ENCODE measurements at regions not wholly inside any gene's neighbourhood (a gene's known extent, or its start where the extent isn't known, plus 50 kb on each side); places are given as distances from the start of the nearest gene placed in this dataset.
"Not testable (repeated sequence)": the region's sequence is repeated elsewhere in the genome, so short reads cannot be mapped to it uniquely, and the experiment has no call there.

DNA sequence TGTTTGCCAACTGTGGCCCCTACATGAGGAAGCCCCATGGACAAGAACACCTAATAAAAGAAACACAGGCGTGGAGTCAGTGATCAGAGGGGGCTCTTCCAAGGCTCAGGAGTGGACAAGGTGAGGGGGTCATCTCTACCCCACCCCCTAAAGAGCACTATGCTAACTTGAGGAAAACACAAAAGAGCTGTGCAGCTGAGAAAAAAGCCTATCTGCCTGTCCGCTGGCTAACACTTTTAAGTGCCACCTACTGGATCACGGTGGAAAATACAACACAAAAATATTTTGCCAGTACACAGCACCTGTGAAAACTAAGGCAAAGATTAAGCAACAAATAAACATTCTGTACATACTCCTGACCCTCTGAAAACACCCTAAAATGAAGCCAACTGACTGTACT, 53.1 kb upstream of the COBL start:
- Mint-ChIP-seq H3K36me3 (ENCODE audit: insufficient read depth, unreplicated experiment) (no peaks in the 10 kb centered on the region), H3K4me3 (ENCODE audit: low read depth, unreplicated experiment) (no peak overlapping the region), H3K4me1 (ENCODE audit: low read depth, unreplicated experiment) (peaks cover 9% of the 10 kb centered on the region), H3K27me3 (ENCODE audit: unreplicated experiment) (no peaks in the 10 kb centered on the region), H3K27ac (ENCODE audit: unreplicated experiment) (no peak overlapping the region), H3K9me3 (ENCODE audit: low read depth, unreplicated experiment) (no peaks in the 10 kb centered on the region)
- CTCF ChIA-PET = interaction anchor here (1.0 to 7.1 kb wide), 5 partner anchors 29 to 207 kb away, joined by 3 to 213 read pairs (median 3); no protein-coding TSS in a partner anchor
- peak; percentile 56 for DNase-seq
- BruUV-seq (replicated peaks) = no TSS peak
- intact Hi-C loops (cut with micrococcal nuclease; ENCODE audit: unreplicated experiment) = loop anchor here (10.0 kb wide), 1 partner anchor 1165 kb away; no protein-coding TSS in a partner anchor
- TF ChIP-seq, protein P1, sequence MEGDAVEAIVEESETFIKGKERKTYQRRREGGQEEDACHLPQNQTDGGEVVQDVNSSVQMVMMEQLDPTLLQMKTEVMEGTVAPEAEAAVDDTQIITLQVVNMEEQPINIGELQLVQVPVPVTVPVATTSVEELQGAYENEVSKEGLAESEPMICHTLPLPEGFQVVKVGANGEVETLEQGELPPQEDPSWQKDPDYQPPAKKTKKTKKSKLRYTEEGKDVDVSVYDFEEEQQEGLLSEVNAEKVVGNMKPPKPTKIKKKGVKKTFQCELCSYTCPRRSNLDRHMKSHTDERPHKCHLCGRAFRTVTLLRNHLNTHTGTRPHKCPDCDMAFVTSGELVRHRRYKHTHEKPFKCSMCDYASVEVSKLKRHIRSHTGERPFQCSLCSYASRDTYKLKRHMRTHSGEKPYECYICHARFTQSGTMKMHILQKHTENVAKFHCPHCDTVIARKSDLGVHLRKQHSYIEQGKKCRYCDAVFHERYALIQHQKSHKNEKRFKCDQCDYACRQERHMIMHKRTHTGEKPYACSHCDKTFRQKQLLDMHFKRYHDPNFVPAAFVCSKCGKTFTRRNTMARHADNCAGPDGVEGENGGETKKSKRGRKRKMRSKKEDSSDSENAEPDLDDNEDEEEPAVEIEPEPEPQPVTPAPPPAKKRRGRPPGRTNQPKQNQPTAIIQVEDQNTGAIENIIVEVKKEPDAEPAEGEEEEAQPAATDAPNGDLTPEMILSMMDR (IDR thresholded peaks at IDR 0.05; ENCODE audit: unreplicated experiment) = peak; percentile 56

DNA sequence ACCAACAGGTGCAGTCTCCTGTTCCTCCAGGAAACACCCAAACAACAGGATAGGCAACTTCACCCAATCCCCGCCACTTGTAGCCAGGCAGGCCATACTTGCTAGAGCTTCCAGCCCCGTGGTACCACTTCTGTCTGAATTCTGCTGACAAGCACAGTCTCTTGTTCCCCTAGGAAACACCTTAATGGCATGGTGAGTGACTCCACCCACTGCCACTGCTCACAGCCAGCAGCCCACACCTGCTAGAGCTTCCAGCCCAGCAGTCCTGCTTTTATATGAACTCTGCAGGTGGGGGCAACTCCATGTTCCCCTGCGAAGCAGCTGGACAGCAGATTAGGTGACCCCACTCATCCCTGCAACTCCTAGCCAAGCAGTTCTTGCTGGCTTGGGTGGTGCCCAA, 52.6 kb upstream of the COBL start:
- H3K9me3 Mint-ChIP-seq (ENCODE audit: low read depth, unreplicated experiment); H3K27ac Mint-ChIP-seq (ENCODE audit: unreplicated experiment); H3K4me1 Mint-ChIP-seq (ENCODE audit: low read depth, unreplicated experiment); DNase-seq; intact Hi-C loops (cut with micrococcal nuclease; ENCODE audit: unreplicated experiment); H3K27me3 Mint-ChIP-seq (ENCODE audit: unreplicated experiment); BruUV-seq (replicated peaks); H3K4me3 Mint-ChIP-seq (ENCODE audit: low read depth, unreplicated experiment); H3K36me3 Mint-ChIP-seq (ENCODE audit: insufficient read depth, unreplicated experiment): not testable (repeated sequence)
- CTCF ChIA-PET = interaction anchor here (0.7 to 7.1 kb wide), 6 partner anchors 29 to 207 kb away, joined by 3 to 213 read pairs (median 4); no protein-coding TSS in a partner anchor

DNA sequence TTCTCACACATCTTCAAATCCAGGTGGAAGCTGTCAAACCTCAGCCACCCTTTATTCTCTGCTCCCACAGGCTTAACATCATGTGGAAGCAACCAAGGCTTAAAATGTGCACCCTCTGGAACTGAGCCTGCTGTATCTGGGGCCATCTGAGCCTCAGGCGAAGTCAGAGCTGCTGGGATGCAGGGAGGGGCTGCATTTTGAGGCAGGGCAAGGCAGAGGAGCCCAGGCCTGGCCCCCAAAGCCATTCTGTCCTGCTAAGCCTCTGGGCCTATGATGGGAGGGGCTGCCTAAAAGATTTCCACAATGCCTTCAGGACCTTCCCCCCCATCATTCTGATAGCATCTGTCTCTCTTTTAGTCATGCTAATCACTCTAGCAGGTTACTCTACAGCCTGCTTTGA, 51.7 kb upstream of the COBL start:
- Mint-ChIP-seq H3K4me3 (ENCODE audit: low read depth, unreplicated experiment) (no peak overlapping the region), H3K36me3 (ENCODE audit: insufficient read depth, unreplicated experiment) (no peaks in the 10 kb centered on the region), H3K27me3 (ENCODE audit: unreplicated experiment) (peaks cover under 1% of the 10 kb centered on the region), H3K4me1 (ENCODE audit: low read depth, unreplicated experiment) (peaks cover 9% of the 10 kb centered on the region), H3K9me3 (ENCODE audit: low read depth, unreplicated experiment) (no peaks in the 10 kb centered on the region), H3K27ac (ENCODE audit: unreplicated experiment) (no peak overlapping the region)
- CTCF ChIA-PET = interaction anchor here (0.6 to 7.1 kb wide), 8 partner anchors 8 to 206 kb away, joined by 3 to 213 read pairs (median 8); no protein-coding TSS in a partner anchor
- no TSS peak for BruUV-seq (replicated peaks)
- intact Hi-C loops (cut with micrococcal nuclease; ENCODE audit: unreplicated experiment) = no loop called here
- TF ChIP-seq, protein P1 (IDR thresholded peaks at IDR 0.05; ENCODE audit: unreplicated experiment) = no peak
- no peak for DNase-seq

DNA sequence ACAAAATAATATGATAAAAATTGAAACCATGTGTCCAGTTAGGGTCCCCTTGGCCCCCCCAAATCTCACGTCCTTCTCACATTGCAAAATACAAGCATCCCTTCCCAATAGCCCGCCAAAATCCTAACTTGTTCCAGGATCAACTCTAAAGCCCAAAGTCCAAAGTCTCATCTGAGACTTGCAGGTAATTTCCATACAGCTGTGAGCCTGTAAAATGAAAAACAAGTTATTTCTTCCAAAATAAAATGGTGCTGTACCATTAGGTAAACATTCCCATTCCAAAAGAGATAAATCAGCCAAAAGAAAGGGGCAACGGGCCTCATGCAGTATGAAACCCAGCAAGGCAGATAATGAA, 51.0 kb upstream of the COBL start:
- Mint-ChIP-seq H3K27ac (ENCODE audit: unreplicated experiment) (no peak overlapping the region), H3K9me3 (ENCODE audit: low read depth, unreplicated experiment) (peaks cover 3% of the 10 kb centered on the region), H3K36me3 (ENCODE audit: insufficient read depth, unreplicated experiment) (no peaks in the 10 kb centered on the region), H3K4me1 (ENCODE audit: low read depth, unreplicated experiment) (peaks cover 9% of the 10 kb centered on the region), H3K27me3 (ENCODE audit: unreplicated experiment) (peaks cover 8% of the 10 kb centered on the region), H3K4me3 (ENCODE audit: low read depth, unreplicated experiment) (no peak overlapping the region)
- CTCF ChIA-PET = interaction anchor here (0.9 to 7.1 kb wide), 17 partner anchors 8 to 1275 kb away, joined by 3 to 213 read pairs (median 5); no protein-coding TSS in a partner anchor
- no TSS peak for BruUV-seq (replicated peaks)
- DNase-seq = no peak
- intact Hi-C loops (cut with micrococcal nuclease; ENCODE audit: unreplicated experiment) = loop anchor here (1.0 to 2.0 kb wide), 4 partner anchors 61 to 205 kb away; no protein-coding TSS in a partner anchor
- TF ChIP-seq, protein P1 (IDR thresholded peaks at IDR 0.05; ENCODE audit: unreplicated experiment) = no peak

DNA sequence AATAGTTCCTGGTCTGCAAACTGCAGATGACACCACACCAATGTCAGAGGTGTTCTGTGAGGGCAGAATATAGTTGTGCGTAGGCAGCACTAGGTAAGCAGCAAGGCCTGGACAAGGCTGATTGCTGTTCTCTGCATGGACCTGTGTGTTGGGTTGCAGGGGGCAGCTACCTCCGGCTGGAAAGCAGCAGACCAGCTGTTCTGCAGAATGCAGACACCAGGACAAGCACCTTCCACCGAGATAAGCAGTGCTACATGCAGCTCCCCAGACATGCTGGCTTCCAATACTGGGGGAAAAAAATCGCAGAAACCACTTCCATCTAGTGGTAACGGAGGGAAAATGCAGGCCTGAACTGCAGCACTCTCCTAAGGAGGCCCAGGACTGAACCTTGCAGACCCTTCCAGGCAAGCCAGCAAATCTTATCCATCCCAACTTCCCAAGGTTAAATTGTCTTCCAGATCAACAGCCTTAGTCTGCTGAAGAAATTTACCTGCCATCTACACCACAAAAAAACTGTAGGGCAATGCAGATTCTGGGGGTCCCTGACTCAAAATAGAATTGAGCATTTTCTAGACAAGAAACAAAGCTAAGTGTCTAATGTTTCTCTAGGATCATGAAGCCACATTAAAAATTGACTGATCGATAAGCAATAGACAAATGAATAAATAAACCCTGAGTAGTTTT, 50.5 kb upstream of the COBL start:
- CTCF ChIA-PET = interaction anchor here (0.8 to 7.1 kb wide), 22 partner anchors 9 to 1275 kb away, joined by 3 to 213 read pairs (median 4); no protein-coding TSS in a partner anchor
- TF ChIP-seq, protein P1 (IDR thresholded peaks at IDR 0.05; ENCODE audit: unreplicated experiment) = peak; percentile 90
- no TSS peak for BruUV-seq (replicated peaks)
- no peaks in the 10 kb centered on the region for H3K36me3 Mint-ChIP-seq (ENCODE audit: insufficient read depth, unreplicated experiment)
- intact Hi-C loops (cut with micrococcal nuclease; ENCODE audit: unreplicated experiment) = loop anchor here (1.0 to 2.0 kb wide), 4 partner anchors 62 to 205 kb away; no protein-coding TSS in a partner anchor
- H3K27me3 Mint-ChIP-seq (ENCODE audit: unreplicated experiment) = peaks cover 13% of the 10 kb centered on the region
- peak; percentile 76 for DNase-seq
- H3K4me3 Mint-ChIP-seq (ENCODE audit: low read depth, unreplicated experiment) = no peak overlapping the region
- H3K4me1 Mint-ChIP-seq (ENCODE audit: low read depth, unreplicated experiment) = peaks cover 9% of the 10 kb centered on the region
- H3K27ac Mint-ChIP-seq (ENCODE audit: unreplicated experiment) = no peak overlapping the region
- H3K9me3 Mint-ChIP-seq (ENCODE audit: low read depth, unreplicated experiment) = peaks cover 8% of the 10 kb centered on the region

Data from Calu3 (cell line).